Esophagus (tissue), 2 donors: ENCODE measurements at regions not wholly inside any gene's neighbourhood (a gene's known extent, or its start where the extent isn't known, plus 50 kb on each side); places are given as distances from the start of the nearest gene placed in this dataset.

Experiments
- H3K27ac ChIP-seq, 2 donors: one replicate each; pipeline ENCODE4 v1.5.1; 2013; ENCODE audit warnings: low read depth in 2 of 2, mild to moderate bottlenecking in 2 of 2, inconsistent platforms in 1 of 2, low read length in 1 of 2, moderate library complexity in 1 of 2
- H3K27me3 ChIP-seq, 2 donors: one replicate each; pipeline ENCODE4 v1.6.1; 2013; ENCODE audit warnings: low read length in 2 of 2, control low read depth in 1 of 2, mild to moderate bottlenecking in 1 of 2; ENCODE audit not compliant: insufficient read depth in 2 of 2, control insufficient read depth in 1 of 2
- H3K36me3 ChIP-seq, 2 donors: one replicate each; pipeline ENCODE4 v1.6.1; 2013; ENCODE audit warnings: low read length in 1 of 2; ENCODE audit not compliant: control insufficient read depth in 2 of 2, insufficient read depth in 2 of 2
- H3K4me1 ChIP-seq, 2 donors: one replicate each; pipeline ENCODE4 v1.6.1; 2013; ENCODE audit warnings: low read length in 1 of 2; ENCODE audit not compliant: control insufficient read depth in 2 of 2, insufficient read depth in 2 of 2
- H3K4me3 ChIP-seq, 2 donors: one replicate each; pipeline ENCODE4 v1.5.1; 2013; ENCODE audit warnings: low read length in 2 of 2, mild to moderate bottlenecking in 2 of 2, low read depth in 1 of 2, moderate library complexity in 1 of 2
- H3K9me3 ChIP-seq, 2 donors: one replicate each; pipeline ENCODE4 v1.6.1; 2013; ENCODE audit warnings: mild to moderate bottlenecking in 2 of 2, low read depth in 1 of 2, low read length in 1 of 2, moderate library complexity in 1 of 2; ENCODE audit not compliant: control insufficient read depth in 2 of 2, insufficient read depth in 1 of 2
- WGBS, 2 donors: extraction: QIAGEN DNeasy Blood & Tissue Kit; methylation state at CpG; one replicate each; pipeline ENCODE4 v1.1.7; 2013; 5-methylcytosine and 5-hydroxymethylcytosine counted together
- donor health status: healthy with polysubstance abuse.
- donor health status: Bipolar disorder and iron deficiency.

GRCh38 chr4:181529537-181529936 is 713.7 kb upstream of the TENM3 start:
- Histone ChIP-seq H3K4me3 (no peak overlapping the region), H3K36me3 (no peaks in the 10 kb centered on the region), H3K27me3 (no peaks in the 10 kb centered on the region), H3K27ac (no peak overlapping the region), H3K4me1 (no peaks in the 10 kb centered on the region), H3K9me3 (no peaks in the 10 kb centered on the region)
- WGBS, 2 donors, result 52 to 53% methylated on average over 4 of the region's 4 CpGs

GRCh38 chr4:181536196-181536746 is 706.9 kb upstream of the TENM3 start:
- no peaks in the 10 kb centered on the region for H3K27me3 ChIP-seq
- peaks cover 0 to 2% of the 10 kb centered on the region in 2 donors for H3K9me3 ChIP-seq
- no peaks in the 10 kb centered on the region for H3K4me1 ChIP-seq
- H3K27ac ChIP-seq, result no peak overlapping the region
- 77 to 82% methylated on average over 4 of the region's 4 CpGs for WGBS, 2 donors
- H3K36me3 ChIP-seq, result no peaks in the 10 kb centered on the region
- H3K4me3 ChIP-seq, result no peak overlapping the region

GRCh38 chr4:181536811-181537434 is 706.3 kb upstream of the TENM3 start:
- Histone ChIP-seq H3K4me1 (no peaks in the 10 kb centered on the region), H3K27me3 (no peaks in the 10 kb centered on the region), H3K27ac (no peak overlapping the region), H3K9me3 (peaks cover 0 to 2% of the 10 kb centered on the region in 2 donors), H3K4me3 (no peak overlapping the region), H3K36me3 (no peaks in the 10 kb centered on the region)
- WGBS, 2 donors, result 53 to 59% methylated on average over 5 of the region's 5 CpGs

- Histone ChIP-seq H3K4me3 (no peak overlapping the region), H3K27ac (no peak overlapping the region)
- WGBS, 2 donors, result 72 to 73% methylated on average over 3 of the region's 3 CpGs
Measured at GRCh38 chr4:181538431-181538830, 704.8 kb upstream of the TENM3 start.

GRCh38 chr4:181541396-181541795 is 701.8 kb upstream of the TENM3 start:
- Histone ChIP-seq H3K27ac (no peak overlapping the region), H3K36me3 (no peaks in the 10 kb centered on the region), H3K9me3 (no peaks in the 10 kb centered on the region), H3K4me3 (no peak overlapping the region), H3K27me3 (no peaks in the 10 kb centered on the region), H3K4me1 (no peaks in the 10 kb centered on the region)
- 66 to 76% methylated on average over 2 of the region's 2 CpGs for whole genome bisulfite sequencing, 2 donors

More at GRCh38 chr4:181538431-181538830, 704.8 kb upstream of the TENM3 start:
- Histone ChIP-seq H3K9me3 (peaks cover 0 to 2% of the 10 kb centered on the region in 2 donors), H3K27me3 (no peaks in the 10 kb centered on the region), H3K36me3 (no peaks in the 10 kb centered on the region), H3K4me1 (no peaks in the 10 kb centered on the region)

- Histone ChIP-seq H3K4me1 (no peaks in the 10 kb centered on the region), H3K36me3 (no peaks in the 10 kb centered on the region), H3K27ac (no peak overlapping the region), H3K9me3 (no peaks in the 10 kb centered on the region), H3K4me3 (no peak overlapping the region), H3K27me3 (no peaks in the 10 kb centered on the region)
- 48 to 65% methylated on average over 9 of the region's 9 CpGs for WGBS, 2 donors
Measured at GRCh38 chr4:181548873-181549575, 694.2 kb upstream of the TENM3 start.

DNA sequence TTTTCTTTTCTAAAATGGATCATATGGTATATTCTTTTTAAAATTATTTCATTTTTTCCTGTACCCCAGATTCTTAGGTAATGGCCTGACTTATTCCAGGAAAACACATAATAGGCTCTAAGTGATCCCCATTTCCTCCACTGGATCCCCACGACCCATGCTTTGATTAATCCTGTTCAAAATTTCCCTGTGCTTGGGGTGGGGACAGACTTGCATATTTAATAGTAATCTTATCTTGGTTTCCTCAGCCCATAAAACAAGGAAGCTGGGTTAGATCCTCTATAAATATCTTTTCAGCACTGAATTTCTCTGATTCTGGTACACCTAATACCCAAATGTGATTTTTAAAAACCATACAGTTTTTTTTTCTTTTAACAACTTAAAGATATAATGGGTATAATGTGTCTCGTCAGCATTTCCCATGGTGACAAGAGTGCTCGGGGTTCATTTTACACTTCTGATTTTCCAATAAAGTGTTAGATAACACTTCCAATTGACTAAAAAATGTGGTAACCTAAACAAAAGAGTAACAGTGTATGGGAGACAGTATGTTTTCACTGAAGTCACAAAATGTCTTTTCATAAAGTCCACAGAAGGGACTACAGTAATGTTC is 693.5 kb upstream of the TENM3 start:
- no peaks in the 10 kb centered on the region for H3K36me3 ChIP-seq
- no peaks in the 10 kb centered on the region for H3K9me3 ChIP-seq
- no peaks in the 10 kb centered on the region for H3K27me3 ChIP-seq
- H3K4me1 ChIP-seq, result no peaks in the 10 kb centered on the region
- H3K27ac ChIP-seq, result no peak overlapping the region
- 64 to 79% methylated on average over 3 of the region's 3 CpGs for WGBS, 2 donors
- H3K4me3 ChIP-seq, result no peak overlapping the region

DNA sequence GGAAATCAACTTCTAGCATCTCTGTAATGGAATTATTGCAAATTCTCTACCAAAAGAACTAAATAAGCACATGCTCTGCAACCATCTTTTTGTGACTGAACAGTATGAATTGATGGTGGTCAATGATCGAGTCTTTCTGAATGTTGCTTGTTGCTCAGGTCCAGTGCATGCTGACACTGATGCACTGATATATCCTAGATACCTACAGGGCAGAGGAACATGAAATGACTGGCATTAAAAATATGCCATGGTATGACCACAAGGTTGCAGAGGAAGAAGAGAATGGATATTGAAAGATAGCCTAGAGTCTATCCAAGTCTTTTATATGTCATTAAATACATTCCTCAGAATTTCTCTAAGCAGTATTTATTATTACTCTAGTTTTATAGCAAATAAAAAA is 692.8 kb upstream of the TENM3 start:
- no peak overlapping the region for H3K27ac ChIP-seq
- H3K36me3 ChIP-seq, result no peaks in the 10 kb centered on the region
- no peaks in the 10 kb centered on the region for H3K4me1 ChIP-seq
- H3K9me3 ChIP-seq, result no peaks in the 10 kb centered on the region
- 91 to 96% methylated on average over 1 of the region's 1 CpG for WGBS, 2 donors
- H3K27me3 ChIP-seq, result no peaks in the 10 kb centered on the region
- H3K4me3 ChIP-seq, result no peak overlapping the region

DNA sequence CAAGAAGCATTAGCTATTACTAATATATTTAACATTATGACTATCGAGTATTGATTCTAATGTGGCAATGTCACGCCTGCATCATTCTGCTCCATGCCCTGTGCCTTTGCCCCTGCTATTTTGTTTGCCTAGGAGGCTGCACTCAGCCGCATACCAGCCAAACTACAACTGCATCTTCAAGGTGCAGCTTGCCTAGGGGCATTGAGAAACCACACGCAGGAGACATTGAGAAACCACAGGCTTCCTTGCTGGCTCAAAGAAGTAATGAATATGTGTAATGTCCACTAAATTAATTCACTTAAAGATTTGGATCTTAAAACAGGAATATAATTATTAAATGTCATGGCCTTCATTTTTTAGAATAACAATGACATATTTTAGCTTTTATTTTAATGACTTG is 683.6 kb upstream of the TENM3 start:
- WGBS, 2 donors, result 64 to 79% methylated on average over 4 of the region's 4 CpGs
- Histone ChIP-seq H3K9me3 (peaks cover 0 to 3% of the 10 kb centered on the region in 2 donors), H3K4me3 (no peak overlapping the region), H3K27me3 (no peaks in the 10 kb centered on the region), H3K4me1 (no peaks in the 10 kb centered on the region), H3K27ac (no peak overlapping the region), H3K36me3 (no peaks in the 10 kb centered on the region)
